Neural progenitor cell (in vitro differentiated cells): ENCODE measurements at regions not wholly inside any gene's neighbourhood (a gene's known extent, or its start where the extent isn't known, plus 50 kb on each side); places are given as distances from the start of the nearest gene placed in this dataset.

Experiments used
- CTCF ChIP-seq: fragments of 200-600 bp; sonication (generic); IDR thresholded peaks from 2 replicates; pipeline ENCODE4 v1.5.1; 2017; ENCODE audit warnings: antibody characterized with exemption, mild to moderate bottlenecking
- EZH2 ChIP-seq: fragments of 200-600 bp; sonication (generic); IDR thresholded peaks from 2 replicates; pipeline ENCODE4 v1.6.1; 2017; ENCODE audit warnings: antibody characterized with exemption, mild to moderate bottlenecking, moderate library complexity

- TF ChIP-seq CTCF (no peak), EZH2 (no peak)
Measured at GRCh38 chr4:126725906-126726305, 906.9 kb upstream of the INTU start.
